GM12878 (cell line): ENCODE measurements at regions not wholly inside any gene's neighbourhood (a gene's known extent, or its start where the extent isn't known, plus 50 kb on each side); places are given as distances from the start of the nearest gene placed in this dataset.
"Not testable (repeated sequence)": the region's sequence is repeated elsewhere in the genome, so short reads cannot be mapped to it uniquely, and the experiment has no call there.

Experiments used
- ATAC-seq: fragments of 200-7000 bp; cut with Tn5 transposase; 3 replicates; pipeline ENCODE4 v1.9.1; 2020; ENCODE audit warnings: mild to moderate bottlenecking, moderate library complexity
- BruUV-seq: library from RNA; stranded (reverse); fragments of 400-500 nt; replicated peaks from 2 replicates; lab custom pipeline; 2021; lab: Mats Ljungman, UMichigan
- CTCF ChIA-PET: fragments of 300-600 bp; sonication (Branson Sonifier 250); formaldehyde crosslinking; extraction: SDS; loops from one replicate; lab custom pipeline; 2021; ENCODE audit warnings: inconsistent platforms; lab: Yijun Ruan, JAX
- POLR2A ChIA-PET: fragments of 350-600 bp; formaldehyde crosslinking; extraction: SDS; loops from one replicate; lab custom pipeline; 2021; ENCODE audit warnings: inconsistent platforms; lab: Charles Lee
- RAD21 ChIA-PET: fragments of 300-600 bp; sonication (Branson Sonifier 250); formaldehyde crosslinking; loops from one replicate; lab custom pipeline; 2023; ENCODE audit warnings: antibody characterized with exemption; ENCODE audit not compliant: unreplicated experiment; lab: Charles Lee
- SMC1A ChIA-PET: fragments of 300-600 bp; sonication (Branson Sonifier 250); formaldehyde crosslinking; loops from one replicate; lab custom pipeline; 2023; ENCODE audit not compliant: unreplicated experiment, uncharacterized antibody; lab: Charles Lee
- DNase-seq: peaks from one replicate; pipeline ENCODE4 v3.0.0-alpha.2; 2011; ENCODE audit warnings: low read depth, low spot score
- FAIRE-seq: peaks from 3 replicates; lab custom pipeline; 2011; peaks lifted over from hg19 to GRCh38; lab: Jason Lieb, UNC
- H2AFZ ChIP-seq: 2 replicates; pipeline ENCODE4 v1.6.0; 2011; ENCODE audit warnings: low read depth, low read length, control low read depth; ENCODE audit not compliant: control insufficient read depth
- H3K27ac ChIP-seq: 2 replicates; pipeline ENCODE4 v1.5.1; 2011; ENCODE audit warnings: control low read depth; ENCODE audit not compliant: control insufficient read depth, insufficient read depth
- H3K27me3 ChIP-seq, 2 experiments: replicated peaks in 1 of 2; 2 replicates each; pipeline versions ENCODE4 v1.6.0 to v1.6.1; 2011; ENCODE audit warnings: low read length in 1 of 2; ENCODE audit not compliant: control insufficient read depth in 2 of 2, insufficient read depth in 2 of 2
- H3K36me3 ChIP-seq, 2 experiments: 2 replicates each; pipeline ENCODE4 v1.5.1; 2011; ENCODE audit warnings: low read length in 1 of 2; ENCODE audit not compliant: control insufficient read depth in 2 of 2, insufficient read depth in 2 of 2
- H3K4me1 ChIP-seq: 2 replicates; pipeline ENCODE4 v1.6.1; 2011; ENCODE audit warnings: mild to moderate bottlenecking, low read length, moderate library complexity, mixed read lengths; ENCODE audit not compliant: control insufficient read depth, insufficient read depth
- H3K4me2 ChIP-seq: 2 replicates; pipeline ENCODE4 v1.6.0; 2011; ENCODE audit warnings: control low read depth; ENCODE audit not compliant: control insufficient read depth, insufficient read depth
- H3K4me3 ChIP-seq: fragments of 200-600 bp; sonication (generic); 2 replicates; pipeline ENCODE4 v1.5.1; 2016
- H3K79me2 ChIP-seq: 2 replicates; pipeline ENCODE4 v1.6.0; 2011; ENCODE audit warnings: low read length; ENCODE audit not compliant: control insufficient read depth, insufficient read depth
- H3K9ac ChIP-seq: 2 replicates; pipeline ENCODE4 v1.8.0; 2011; ENCODE audit warnings: low read length, control low read depth, mixed read lengths; ENCODE audit not compliant: control insufficient read depth, insufficient read depth
- H3K9me3 ChIP-seq: replicated peaks from 3 replicates; pipeline ENCODE4 v1.5.1; 2011; ENCODE audit warnings: mild to moderate bottlenecking, low read length; ENCODE audit not compliant: control insufficient read depth, insufficient read depth
- H4K20me1 ChIP-seq: 2 replicates; pipeline ENCODE4 v1.6.0; 2011; ENCODE audit not compliant: control insufficient read depth, insufficient read depth
- BACH1 ChIP-seq: fragments of 450-650 bp; IDR thresholded peaks from 2 replicates; pipeline ENCODE4 v1.6.1; 2017; ENCODE audit warnings: mild to moderate bottlenecking, borderline replicate concordance
- BCL11A ChIP-seq: IDR thresholded peaks from 2 replicates; pipeline ENCODE4 v1.6.1; 2011; ENCODE audit warnings: low read depth, low read length
- BHLHE40 ChIP-seq, 2 experiments: fragments of 450-650 bp in 1 of 2; IDR thresholded peaks; 2 replicates each; pipeline ENCODE4 v1.6.1; 2011 to 2017; ENCODE audit warnings: low read depth in 2 of 2, borderline replicate concordance in 1 of 2, improper control_type of control experiment in 1 of 2, low read length in 1 of 2, mild to moderate bottlenecking in 1 of 2
- IKZF1 ChIP-seq: fragments of 450-650 bp; conservative IDR thresholded peaks from 2 replicates; pipeline ENCODE4 v1.6.1; 2017; ENCODE audit warnings: antibody characterized with exemption, mild to moderate bottlenecking
- IKZF2 ChIP-seq, 2 experiments: fragments of 450-650 bp; IDR thresholded peaks; 2 replicates each; pipeline ENCODE4 v1.6.1; 2017; ENCODE audit warnings: mild to moderate bottlenecking in 2 of 2, moderate library complexity in 2 of 2
- MEF2B ChIP-seq: fragments of 450-650 bp; IDR thresholded peaks from 2 replicates; pipeline ENCODE4 v1.6.1; 2018; ENCODE audit warnings: mild to moderate bottlenecking, moderate library complexity; ENCODE audit not compliant: partially characterized antibody, poor library complexity, severe bottlenecking
- MLLT1 ChIP-seq: fragments of 450-650 bp; IDR thresholded peaks from 2 replicates; pipeline ENCODE4 v1.6.1; 2016; ENCODE audit warnings: mild to moderate bottlenecking
- MTA2 ChIP-seq: fragments of 450-650 bp; IDR thresholded peaks from 2 replicates; pipeline ENCODE4 v1.6.1; 2016; ENCODE audit warnings: low read depth, mild to moderate bottlenecking, moderate library complexity
- NR2F1 ChIP-seq: fragments of 450-650 bp; conservative IDR thresholded peaks from 2 replicates; pipeline ENCODE4 v1.6.1; 2017; ENCODE audit warnings: mild to moderate bottlenecking
- PAX5 ChIP-seq: IDR thresholded peaks from 2 replicates; pipeline ENCODE4 v1.6.1; 2011; ENCODE audit warnings: low read depth, low read length, borderline replicate concordance
- RUNX3 ChIP-seq: IDR thresholded peaks from 2 replicates; pipeline ENCODE4 v1.6.1; 2012; ENCODE audit warnings: low read length, inconsistent platforms
- SMARCA5 ChIP-seq: fragments of 450-650 bp; IDR thresholded peaks from 2 replicates; pipeline ENCODE4 v1.6.1; 2017; ENCODE audit warnings: mild to moderate bottlenecking
- SP1 ChIP-seq: IDR thresholded peaks from one replicate; pipeline ENCODE4 v1.6.1; 2011; ENCODE audit warnings: low read depth, low read length
- TCF12 ChIP-seq: IDR thresholded peaks from 2 replicates; pipeline ENCODE4 v1.6.1; 2011; ENCODE audit warnings: low read depth, mild to moderate bottlenecking, low read length
- ZNF687 ChIP-seq: fragments of 450-650 bp; IDR thresholded peaks from 2 replicates; pipeline ENCODE4 v1.6.1; 2017; ENCODE audit warnings: mild to moderate bottlenecking, moderate library complexity
- WGBS: methylation state at CpG from one replicate; pipeline ENCODE4 v1.1.6; 2016; ENCODE audit warnings: low lambda C conversion rate; ENCODE audit not compliant: insufficient replicate concordance, insufficient coverage; ENCODE audit errors: missing lambda C conversion rate; 5-methylcytosine and 5-hydroxymethylcytosine counted together
- in situ Hi-C: fragments of 300-500 bp; cut with MboI; formaldehyde crosslinking; loops from 9 replicates; pipeline ENCODE4 v1.14.3; 2018; ENCODE audit warnings: mixed read lengths
- intact Hi-C: fragments of 100-400 bp; cut with micrococcal nuclease; formaldehyde crosslinking; loops from one replicate; pipeline ENCODE4 v1.14.2; 2022; ENCODE audit not compliant: unreplicated experiment

- intact Hi-C loops = not testable (repeated sequence)
- peak; percentile 21 for ATAC-seq
Measured at GRCh38 chr10:30704601-30705100, 75.1 kb upstream of the LYZL2 start.

More at GRCh38 chr10:30704601-30705100, 75.1 kb upstream of the LYZL2 start:
- FAIRE-seq, H4K20me1 ChIP-seq, BruUV-seq, H3K9me3 ChIP-seq, H3K79me2 ChIP-seq, H3K27me3 ChIP-seq, H3K36me3 ChIP-seq, in situ Hi-C loops: not testable (repeated sequence)
- ChIA-PET RAD21 (interaction anchor here (1.2 kb wide), 1 partner anchor 32 kb away, joined by 3 read pairs; no protein-coding TSS in a partner anchor), POLR2A (interaction anchor here (0.5 to 0.7 kb wide), 2 partner anchors 35 to 66 kb away, joined by 3 read pairs; no protein-coding TSS in a partner anchor), CTCF (interaction anchor here (1.0 to 4.5 kb wide), 5 partner anchors 8 to 68 kb away, joined by 3 to 43 read pairs (median 4); no protein-coding TSS in a partner anchor), SMC1A (interaction anchor here (1.0 to 1.9 kb wide), 3 partner anchors 23 to 270 kb away, joined by 3 to 7 read pairs (median 3); no protein-coding TSS in a partner anchor)
- Histone ChIP-seq H3K4me1 (peaks cover 46% of the 10 kb centered on the region), H3K4me3 (peak overlapping the region; percentile 35), H3K4me2 (peak overlapping the region; percentile 94), H2AFZ (peak overlapping the region; percentile 92), H3K27ac (peak overlapping the region; percentile 99), H3K9ac (peak overlapping the region; percentile 59)
- DNase-seq = peak; percentile 30
- under 1% methylated on average over 12 of the region's 14 CpGs for WGBS
- peak; percentile 45; the same call in 1 of the 2 replicates for TF ChIP-seq MTA2
- TF ChIP-seq IKZF2 (IDR thresholded peaks at IDR 0.05) = 0 out of 4 replicates have a peak, but pooled peaks have one; percentile 36 to 48
- peak; percentile 41 for TF ChIP-seq IKZF1
- TF ChIP-seq MLLT1 = 0 out of 2 replicates have a peak, but pooled peaks have one; percentile 23
- TF ChIP-seq SP1 = peak; percentile 11
- peak; percentile 62 for TF ChIP-seq RUNX3
- 0 out of 2 replicates have a peak, but pooled peaks have one; percentile 25 for TF ChIP-seq BACH1
- 0 out of 2 replicates have a peak, but pooled peaks have one; percentile 35 for TF ChIP-seq SMARCA5
- peak in 1 of 2 experiments; percentile 52; a peak in 1 of 4 replicates for TF ChIP-seq BHLHE40 (IDR thresholded peaks at IDR 0.05; ENCODE audit: borderline replicate concordance in 1 of 2, low read depth in 2 of 2, low read length in 1 of 2)
- peak; percentile 50; the same call in 1 of the 2 replicates for TF ChIP-seq BCL11A
- peak; percentile 75; the same call in 1 of the 2 replicates for TF ChIP-seq NR2F1
- peak; percentile 58 for TF ChIP-seq MEF2B
- TF ChIP-seq TCF12 = 0 out of 2 replicates have a peak, but pooled peaks have one; percentile 68
- peak; percentile 48; the same call in 1 of the 2 replicates for TF ChIP-seq PAX5
- peak; percentile 75; the same call in 1 of the 2 replicates for TF ChIP-seq ZNF687
